Amygdala (tissue), 56 donors: ENCODE measurements at regions not wholly inside any gene's neighbourhood (a gene's known extent, or its start where the extent isn't known, plus 50 kb on each side); places are given as distances from the start of the nearest gene placed in this dataset.
"Not testable (repeated sequence)": the region's sequence is repeated elsewhere in the genome, so short reads cannot be mapped to it uniquely, and the experiment has no call there.

Experiments used
- DNase-seq, 56 donors: peaks; one replicate each; lab custom pipeline; 2025; lab: John Stamatoyannopoulos, UW

- not testable (repeated sequence) for DNase-seq
Observed at GRCh38 chr13:68706044-68706443, 1401.6 kb upstream of the ATXN8OS start.

- no peak for DNase-seq
Observed at GRCh38 chr13:68697551-68697950, 1410.1 kb upstream of the ATXN8OS start.

- no peak for DNase-seq
Observed at GRCh38 chr13:68696907-68697306, 1410.7 kb upstream of the ATXN8OS start.

- DNase-seq, result no peak
Observed at GRCh38 chr13:68692049-68692448, 1415.6 kb upstream of the ATXN8OS start.

GRCh38 chr13:68690567-68690966, 1417.1 kb upstream of the ATXN8OS start:
- DNase-seq, result no peak

- DNase-seq, result no peak
Observed at GRCh38 chr13:68676513-68677115, 1431.0 kb upstream of the ATXN8OS start.

- no peak for DNase-seq
Observed at GRCh38 chr13:68675209-68675608, 1432.4 kb upstream of the ATXN8OS start.

GRCh38 chr13:68667863-68668262, 1437.7 kb upstream of the PCDH9 start:
- DNase-seq, result no peak

GRCh38 chr13:68666774-68667397, 1436.8 kb upstream of the PCDH9 start:
- DNase-seq, result no peak

- no peak for DNase-seq
Observed at GRCh38 chr13:68645814-68646213, 1415.7 kb upstream of the PCDH9 start.

- DNase-seq, result no peak
Observed at GRCh38 chr13:68644611-68645010, 1414.5 kb upstream of the PCDH9 start.

GRCh38 chr13:68636784-68637183, 1406.6 kb upstream of the PCDH9 start:
- no peak for DNase-seq

- no peak for DNase-seq
Observed at GRCh38 chr13:68628994-68629393, 1398.9 kb upstream of the PCDH9 start.

- no peak for DNase-seq
Observed at GRCh38 chr13:68627379-68627778, 1397.2 kb upstream of the PCDH9 start.

- DNase-seq, result no peak
Observed at GRCh38 chr13:68616600-68617222, 1386.6 kb upstream of the PCDH9 start.

- DNase-seq, result no peak
Observed at GRCh38 chr13:68609661-68610060, 1379.5 kb upstream of the PCDH9 start.

GRCh38 chr13:68608147-68608546, 1378.0 kb upstream of the PCDH9 start:
- no peak for DNase-seq

GRCh38 chr13:68597641-68598040, 1367.5 kb upstream of the PCDH9 start:
- DNase-seq, result no peak

- no peak for DNase-seq
Observed at GRCh38 chr13:68588623-68589022, 1358.5 kb upstream of the PCDH9 start.

GRCh38 chr13:68584776-68585175, 1354.6 kb upstream of the PCDH9 start:
- DNase-seq, result no peak

- no peak for DNase-seq
Observed at GRCh38 chr13:68574053-68574452, 1343.9 kb upstream of the PCDH9 start.
